GM20000 (cell line): ENCODE measurements at regions not wholly inside any gene's neighbourhood (a gene's known extent, or its start where the extent isn't known, plus 50 kb on each side); places are given as distances from the start of the nearest gene placed in this dataset.

ENCODE experiments used
- DNase-seq: peaks from one replicate; pipeline ENCODE4 v3.0.0; 2012; ENCODE audit warnings: low spot score
- TF ChIP-seq, protein P1 (sequence below): IDR thresholded peaks from 2 replicates; pipeline ENCODE4 v1.5.1; 2012; ENCODE audit warnings: mild to moderate bottlenecking, control low read depth; ENCODE audit errors: extremely low read depth, missing control alignments

GRCh38 chr4:100099746-100100145, 90.5 kb downstream of the DDIT4L start:
- DNase-seq = no peak
- TF ChIP-seq, protein P1, sequence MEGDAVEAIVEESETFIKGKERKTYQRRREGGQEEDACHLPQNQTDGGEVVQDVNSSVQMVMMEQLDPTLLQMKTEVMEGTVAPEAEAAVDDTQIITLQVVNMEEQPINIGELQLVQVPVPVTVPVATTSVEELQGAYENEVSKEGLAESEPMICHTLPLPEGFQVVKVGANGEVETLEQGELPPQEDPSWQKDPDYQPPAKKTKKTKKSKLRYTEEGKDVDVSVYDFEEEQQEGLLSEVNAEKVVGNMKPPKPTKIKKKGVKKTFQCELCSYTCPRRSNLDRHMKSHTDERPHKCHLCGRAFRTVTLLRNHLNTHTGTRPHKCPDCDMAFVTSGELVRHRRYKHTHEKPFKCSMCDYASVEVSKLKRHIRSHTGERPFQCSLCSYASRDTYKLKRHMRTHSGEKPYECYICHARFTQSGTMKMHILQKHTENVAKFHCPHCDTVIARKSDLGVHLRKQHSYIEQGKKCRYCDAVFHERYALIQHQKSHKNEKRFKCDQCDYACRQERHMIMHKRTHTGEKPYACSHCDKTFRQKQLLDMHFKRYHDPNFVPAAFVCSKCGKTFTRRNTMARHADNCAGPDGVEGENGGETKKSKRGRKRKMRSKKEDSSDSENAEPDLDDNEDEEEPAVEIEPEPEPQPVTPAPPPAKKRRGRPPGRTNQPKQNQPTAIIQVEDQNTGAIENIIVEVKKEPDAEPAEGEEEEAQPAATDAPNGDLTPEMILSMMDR = no peak

DNA sequence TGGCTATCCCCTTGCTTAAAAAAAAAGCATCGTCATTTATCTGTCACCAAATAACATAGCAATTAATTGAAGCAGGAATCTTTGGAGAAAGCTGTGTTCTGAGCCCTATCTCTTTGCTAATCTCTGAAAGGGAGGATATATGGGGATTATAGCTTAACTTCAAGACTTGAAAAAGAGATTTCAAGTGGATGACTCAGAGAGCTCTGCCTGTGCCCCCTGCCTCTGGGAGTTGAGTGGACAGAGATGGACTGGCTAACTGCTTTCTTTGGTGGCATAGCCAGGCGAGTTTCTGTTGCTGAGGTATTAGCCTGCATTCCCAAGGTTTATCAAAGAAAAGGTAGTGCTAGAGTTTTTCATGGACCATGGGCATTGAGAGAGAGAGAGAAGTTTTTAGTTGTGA, 91.6 kb downstream of the DDIT4L start:
- no peak for DNase-seq
- TF ChIP-seq, protein P1 = no peak

DNA sequence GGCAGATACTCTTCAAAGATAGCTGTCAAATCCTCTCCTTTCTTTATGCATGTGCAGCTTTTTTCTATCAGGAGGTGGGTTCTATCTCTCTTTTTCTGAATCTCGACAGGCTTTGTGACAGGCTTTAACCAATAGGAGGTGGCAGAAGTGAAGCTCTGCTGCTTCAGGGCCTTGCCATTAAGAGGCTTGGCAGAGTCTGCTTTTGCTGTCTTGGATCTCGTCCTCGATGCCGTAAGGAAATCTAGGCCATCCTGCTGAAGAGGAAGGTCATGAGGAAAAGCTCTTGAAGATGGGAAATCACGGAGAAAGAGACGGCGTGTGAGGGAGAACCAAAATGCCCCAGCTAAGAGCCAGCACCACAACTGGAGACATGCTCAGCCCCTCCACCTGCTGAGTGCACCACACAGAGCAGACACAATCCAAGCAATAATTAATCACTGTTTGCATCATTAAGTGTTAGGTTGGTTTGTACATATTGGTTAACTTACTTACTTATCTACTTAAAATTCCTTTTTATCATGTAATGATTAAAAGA, 92.2 kb downstream of the DDIT4L start:
- DNase-seq = no peak
- TF ChIP-seq, protein P1 = no peak

- DNase-seq = peak; percentile 52
These were observed 94.3 kb downstream of the DDIT4L start for GRCh38 chr4:100095729-100096595.

DNA sequence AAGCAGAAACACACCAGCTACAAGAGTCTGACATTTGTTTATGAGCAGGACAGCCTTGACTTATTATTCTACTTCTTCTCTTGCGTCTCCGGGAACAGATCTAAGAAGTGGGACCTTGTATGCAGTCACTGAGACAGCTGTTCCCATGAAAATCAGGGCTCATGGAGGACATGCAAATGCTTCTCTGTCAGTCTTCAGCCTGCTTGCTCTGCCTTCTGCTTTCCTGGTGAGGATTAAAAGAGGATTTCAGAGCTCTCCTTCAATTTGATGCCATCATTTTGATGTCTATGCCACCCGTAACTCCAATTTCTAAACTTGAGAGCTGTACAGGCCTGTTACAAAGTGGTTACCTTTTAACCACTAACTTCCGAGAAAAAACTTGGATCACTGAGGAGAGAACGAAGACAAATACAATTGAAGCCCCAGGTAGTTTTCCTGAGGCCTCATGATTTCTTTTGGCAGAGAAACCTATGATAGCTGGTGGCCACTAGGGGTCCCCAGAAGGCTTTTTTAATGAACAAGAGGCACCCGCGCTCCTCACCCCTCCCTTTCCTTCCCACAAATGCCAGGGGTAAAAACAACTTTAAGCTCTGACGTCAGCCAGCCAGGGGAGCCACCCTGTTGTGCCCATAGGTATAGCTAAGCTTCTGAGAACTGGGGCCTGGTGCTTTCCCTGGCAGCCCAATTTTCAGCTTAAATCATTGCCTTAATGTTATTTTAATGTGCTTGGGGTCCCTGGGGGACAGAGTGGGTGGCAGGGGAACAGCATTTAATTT, 97.0 kb downstream of the DDIT4L start:
- peak; percentile 48 for DNase-seq
- TF ChIP-seq, protein P1 = peak; percentile 65

More at GRCh38 chr4:100095729-100096595, 94.3 kb downstream of the DDIT4L start:
- TF ChIP-seq, protein P1 = peak; percentile 44

- no peak for DNase-seq
These were observed 102.5 kb downstream of the DDIT4L start for GRCh38 chr4:100087743-100088142.

More at GRCh38 chr4:100087743-100088142, 102.5 kb downstream of the DDIT4L start:
- TF ChIP-seq, protein P1 = no peak
